ENCODE measurements at regions not wholly inside any gene's neighbourhood (a gene's known extent, or its start where the extent isn't known, plus 50 kb on each side); places are given as distances from the start of the nearest gene placed in this dataset.
"Not testable (repeated sequence)": the region's sequence is repeated elsewhere in the genome, so short reads cannot be mapped to it uniquely, and the experiment has no call there.

GRCh38 chr3:144852999-144853398 lies 881.4 kb downstream of the DIPK2A start:
- ATAC-seq: no peak

- not testable (repeated sequence) for ATAC-seq
These were observed 882.4 kb downstream of the DIPK2A start for GRCh38 chr3:144854020-144854419.

- ATAC-seq: no peak
These were observed 887.5 kb downstream of the DIPK2A start for GRCh38 chr3:144859161-144859560.

- ATAC-seq: no peak
These were observed 893.0 kb downstream of the DIPK2A start for GRCh38 chr3:144864646-144865045.

GRCh38 chr3:144865948-144866347 lies 894.3 kb downstream of the DIPK2A start:
- ATAC-seq: no peak

- ATAC-seq: no peak
These were observed 894.9 kb downstream of the DIPK2A start for GRCh38 chr3:144866476-144866875.

- no peak for ATAC-seq
These were observed 896.9 kb downstream of the DIPK2A start for GRCh38 chr3:144868506-144868905.

- no peak for ATAC-seq
These were observed 901.4 kb downstream of the DIPK2A start for GRCh38 chr3:144873066-144873465.

GRCh38 chr3:144875211-144875610 lies 903.6 kb downstream of the DIPK2A start:
- ATAC-seq: no peak

- no peak for ATAC-seq
These were observed 905.7 kb downstream of the DIPK2A start for GRCh38 chr3:144877356-144877755.

GRCh38 chr3:144879701-144880100 lies 908.1 kb downstream of the DIPK2A start:
- ATAC-seq: no peak

GRCh38 chr3:144893980-144894379 lies 922.4 kb downstream of the DIPK2A start:
- no peak for ATAC-seq

- no peak for ATAC-seq
These were observed 923.0 kb downstream of the DIPK2A start for GRCh38 chr3:144894576-144894975.

- no peak for ATAC-seq
These were observed 928.7 kb downstream of the DIPK2A start for GRCh38 chr3:144900366-144900765.

GRCh38 chr3:144907581-144907980 lies 936.0 kb downstream of the DIPK2A start:
- not testable (repeated sequence) for ATAC-seq

GRCh38 chr3:144912968-144913367 lies 941.3 kb downstream of the DIPK2A start:
- no peak for ATAC-seq

GRCh38 chr3:144915202-144915601 lies 943.6 kb downstream of the DIPK2A start:
- no peak for ATAC-seq

- ATAC-seq: no peak
These were observed 950.1 kb downstream of the DIPK2A start for GRCh38 chr3:144921710-144922109.

GRCh38 chr3:144923046-144923775 lies 951.6 kb downstream of the DIPK2A start:
- ATAC-seq: no peak

- ATAC-seq: no peak
These were observed 958.8 kb downstream of the DIPK2A start for GRCh38 chr3:144930431-144930830.

- ATAC-seq: no peak
These were observed 960.0 kb downstream of the DIPK2A start for GRCh38 chr3:144931590-144931989.

- ATAC-seq: peak; percentile 86
These were observed 970.6 kb downstream of the DIPK2A start for GRCh38 chr3:144942093-144942837.

GRCh38 chr3:144942838-144943197 lies 971.2 kb downstream of the DIPK2A start:
- no peak for ATAC-seq

GRCh38 chr3:144947895-144948294 lies 976.3 kb downstream of the DIPK2A start:
- no peak for ATAC-seq
